SK-N-SH (cell line): ENCODE measurements at regions not wholly inside any gene's neighbourhood (a gene's known extent, or its start where the extent isn't known, plus 50 kb on each side); places are given as distances from the start of the nearest gene placed in this dataset.

Source experiments
- CTCF ChIP-seq: fragments of 200-600 bp; sonication (generic); IDR thresholded peaks from 2 replicates; pipeline ENCODE4 v1.6.1; 2017; ENCODE audit warnings: antibody characterized with exemption, mild to moderate bottlenecking, moderate library complexity
- EZH2phosphoT487 ChIP-seq: fragments of 200-600 bp; sonication (generic); IDR thresholded peaks from 2 replicates; pipeline ENCODE4 v1.6.1; 2017; ENCODE audit warnings: low read depth, mixed run types, mild to moderate bottlenecking, antibody characterized with exemption, moderate library complexity, borderline replicate concordance
- MAX ChIP-seq: IDR thresholded peaks from 2 replicates; pipeline ENCODE4 v1.4.0; 2012; ENCODE audit warnings: low read depth
- MXI1 ChIP-seq: IDR thresholded peaks from 2 replicates; pipeline ENCODE4 v1.6.1; 2012; ENCODE audit warnings: mild to moderate bottlenecking, low read depth, low read length, improper control_type of control experiment
- SMC3 ChIP-seq: IDR thresholded peaks from 2 replicates; pipeline ENCODE4 v1.6.1; 2012; ENCODE audit warnings: low read depth, low read length, improper control_type of control experiment

GRCh38 chr12:73159954-73160353 lies 887.8 kb downstream of the TRHDE start:
- TF ChIP-seq SMC3 (no peak), CTCF (no peak), MXI1 (no peak), EZH2phosphoT487 (no peak), MAX (no peak)
